ENCODE measurements at regions not wholly inside any gene's neighbourhood (a gene's known extent, or its start where the extent isn't known, plus 50 kb on each side); places are given as distances from the start of the nearest gene placed in this dataset.

GRCh38 chr15:25238716-25239470 is 199.9 kb downstream of the UBE3A start:
- TF ChIP-seq, protein P1, sequence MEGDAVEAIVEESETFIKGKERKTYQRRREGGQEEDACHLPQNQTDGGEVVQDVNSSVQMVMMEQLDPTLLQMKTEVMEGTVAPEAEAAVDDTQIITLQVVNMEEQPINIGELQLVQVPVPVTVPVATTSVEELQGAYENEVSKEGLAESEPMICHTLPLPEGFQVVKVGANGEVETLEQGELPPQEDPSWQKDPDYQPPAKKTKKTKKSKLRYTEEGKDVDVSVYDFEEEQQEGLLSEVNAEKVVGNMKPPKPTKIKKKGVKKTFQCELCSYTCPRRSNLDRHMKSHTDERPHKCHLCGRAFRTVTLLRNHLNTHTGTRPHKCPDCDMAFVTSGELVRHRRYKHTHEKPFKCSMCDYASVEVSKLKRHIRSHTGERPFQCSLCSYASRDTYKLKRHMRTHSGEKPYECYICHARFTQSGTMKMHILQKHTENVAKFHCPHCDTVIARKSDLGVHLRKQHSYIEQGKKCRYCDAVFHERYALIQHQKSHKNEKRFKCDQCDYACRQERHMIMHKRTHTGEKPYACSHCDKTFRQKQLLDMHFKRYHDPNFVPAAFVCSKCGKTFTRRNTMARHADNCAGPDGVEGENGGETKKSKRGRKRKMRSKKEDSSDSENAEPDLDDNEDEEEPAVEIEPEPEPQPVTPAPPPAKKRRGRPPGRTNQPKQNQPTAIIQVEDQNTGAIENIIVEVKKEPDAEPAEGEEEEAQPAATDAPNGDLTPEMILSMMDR (conservative IDR thresholded peaks at IDR 0.05; ENCODE audit: low read depth, low read length) = no peak
- no peak for TF ChIP-seq EZH2 (IDR thresholded peaks at IDR 0.05; ENCODE audit: low read length, unreplicated experiment)
- no peak for TF ChIP-seq EZH2phosphoT487 (IDR thresholded peaks at IDR 0.05; ENCODE audit: borderline replicate concordance, low read length)

All from PC-3 (cell line).